Esophagus (tissue), 2 donors: ENCODE measurements at regions not wholly inside any gene's neighbourhood (a gene's known extent, or its start where the extent isn't known, plus 50 kb on each side); places are given as distances from the start of the nearest gene placed in this dataset.

Experiments
- H3K27ac ChIP-seq, 2 donors: one replicate each; pipeline ENCODE4 v1.5.1; 2013; ENCODE audit warnings: low read depth in 2 of 2, mild to moderate bottlenecking in 2 of 2, inconsistent platforms in 1 of 2, low read length in 1 of 2, moderate library complexity in 1 of 2
- H3K27me3 ChIP-seq, 2 donors: one replicate each; pipeline ENCODE4 v1.6.1; 2013; ENCODE audit warnings: low read length in 2 of 2, control low read depth in 1 of 2, mild to moderate bottlenecking in 1 of 2; ENCODE audit not compliant: insufficient read depth in 2 of 2, control insufficient read depth in 1 of 2
- H3K36me3 ChIP-seq, 2 donors: one replicate each; pipeline ENCODE4 v1.6.1; 2013; ENCODE audit warnings: low read length in 1 of 2; ENCODE audit not compliant: control insufficient read depth in 2 of 2, insufficient read depth in 2 of 2
- H3K4me1 ChIP-seq, 2 donors: one replicate each; pipeline ENCODE4 v1.6.1; 2013; ENCODE audit warnings: low read length in 1 of 2; ENCODE audit not compliant: control insufficient read depth in 2 of 2, insufficient read depth in 2 of 2
- H3K4me3 ChIP-seq, 2 donors: one replicate each; pipeline ENCODE4 v1.5.1; 2013; ENCODE audit warnings: low read length in 2 of 2, mild to moderate bottlenecking in 2 of 2, low read depth in 1 of 2, moderate library complexity in 1 of 2
- H3K9me3 ChIP-seq, 2 donors: one replicate each; pipeline ENCODE4 v1.6.1; 2013; ENCODE audit warnings: mild to moderate bottlenecking in 2 of 2, low read depth in 1 of 2, low read length in 1 of 2, moderate library complexity in 1 of 2; ENCODE audit not compliant: control insufficient read depth in 2 of 2, insufficient read depth in 1 of 2
- WGBS, 2 donors: extraction: QIAGEN DNeasy Blood & Tissue Kit; methylation state at CpG; one replicate each; pipeline ENCODE4 v1.1.7; 2013; 5-methylcytosine and 5-hydroxymethylcytosine counted together
- donor health status: healthy with polysubstance abuse.
- donor health status: Bipolar disorder and iron deficiency.

GRCh38 chr6:133171989-133172604 lies 69.1 kb upstream of the EYA4 start:
- Histone ChIP-seq H3K4me1 (no peaks in the 10 kb centered on the region), H3K4me3 (no peak overlapping the region), H3K27me3 (no peaks in the 10 kb centered on the region), H3K36me3 (no peaks in the 10 kb centered on the region), H3K27ac (no peak overlapping the region), H3K9me3 (peaks cover 7 to 9% of the 10 kb centered on the region in 2 donors)
- WGBS, 2 donors: 75 to 91% methylated on average over 3 of the region's 3 CpGs

GRCh38 chr6:133173276-133173675 lies 67.9 kb upstream of the EYA4 start:
- Histone ChIP-seq H3K4me1 (no peaks in the 10 kb centered on the region), H3K9me3 (peaks cover 7 to 9% of the 10 kb centered on the region in 2 donors), H3K27me3 (no peaks in the 10 kb centered on the region), H3K36me3 (no peaks in the 10 kb centered on the region), H3K27ac (no peak overlapping the region), H3K4me3 (no peak overlapping the region)
- WGBS, 2 donors: 76 to 78% methylated on average over 4 of the region's 4 CpGs

DNA sequence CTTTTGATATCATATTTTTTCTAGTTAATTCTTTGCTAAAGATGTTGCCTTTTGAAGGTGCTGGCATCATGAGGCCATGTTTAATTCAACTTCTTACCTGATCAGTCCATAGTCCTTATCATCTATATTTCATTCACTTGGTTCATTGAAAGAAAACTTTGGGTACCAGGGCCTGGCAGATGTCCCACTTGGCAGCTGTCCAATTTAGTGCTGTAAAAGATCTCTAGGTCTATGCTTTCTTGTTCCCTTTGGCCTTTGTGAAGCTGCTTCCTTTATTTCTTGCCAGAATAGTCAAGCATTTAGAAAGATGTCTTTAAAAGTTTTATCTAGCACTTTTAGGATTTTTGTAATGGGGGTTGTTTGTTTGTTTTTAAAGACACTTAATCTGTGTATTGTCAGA lies 61.7 kb upstream of the EYA4 start:
- Histone ChIP-seq H3K27me3 (no peaks in the 10 kb centered on the region), H3K4me3 (no peak overlapping the region), H3K9me3 (no peaks in the 10 kb centered on the region), H3K27ac (no peak overlapping the region), H3K4me1 (no peaks in the 10 kb centered on the region), H3K36me3 (no peaks in the 10 kb centered on the region)

DNA sequence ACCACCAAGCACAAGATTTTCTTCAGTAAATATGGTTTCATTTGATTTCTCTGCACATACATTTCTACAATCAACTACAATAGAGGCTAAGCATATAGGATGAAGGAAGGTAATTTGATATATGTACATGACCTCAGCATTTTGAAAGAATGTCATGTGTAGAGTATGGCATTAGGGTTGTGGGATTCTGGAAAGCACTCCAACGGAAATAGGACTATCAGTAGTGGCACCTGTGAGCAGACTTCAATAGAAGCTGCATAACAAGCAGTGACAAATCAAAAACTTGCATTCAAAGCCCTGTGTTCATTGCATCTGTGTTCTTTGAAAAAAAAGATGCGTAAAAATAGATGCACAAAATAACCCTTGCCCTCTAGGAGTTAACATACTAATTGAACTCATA lies 57.5 kb upstream of the EYA4 start:
- no peak overlapping the region for H3K4me3 ChIP-seq
- H3K9me3 ChIP-seq: no peaks in the 10 kb centered on the region
- no peaks in the 10 kb centered on the region for H3K27me3 ChIP-seq
- H3K4me1 ChIP-seq: no peaks in the 10 kb centered on the region
- WGBS, 2 donors: 65 to 76% methylated on average over 2 of the region's 2 CpGs
- no peak overlapping the region for H3K27ac ChIP-seq
- H3K36me3 ChIP-seq: no peaks in the 10 kb centered on the region

- H3K4me1 ChIP-seq: no peaks in the 10 kb centered on the region
- no peak overlapping the region for H3K4me3 ChIP-seq
- H3K36me3 ChIP-seq: no peaks in the 10 kb centered on the region
- H3K27ac ChIP-seq: no peak overlapping the region
- no peaks in the 10 kb centered on the region for H3K9me3 ChIP-seq
- H3K27me3 ChIP-seq: no peaks in the 10 kb centered on the region
- WGBS, 2 donors: 27 to 30% methylated on average over 2 of the region's 2 CpGs
Observed at GRCh38 chr6:133184798-133185372, 56.3 kb upstream of the EYA4 start.

- Histone ChIP-seq H3K27me3 (no peaks in the 10 kb centered on the region), H3K9me3 (no peaks in the 10 kb centered on the region), H3K4me1 (no peaks in the 10 kb centered on the region), H3K27ac (no peak overlapping the region), H3K36me3 (no peaks in the 10 kb centered on the region), H3K4me3 (no peak overlapping the region)
- 77% methylated on average over 4 of the region's 4 CpGs for WGBS, 2 donors
Observed at GRCh38 chr6:133185731-133186130, 55.4 kb upstream of the EYA4 start.

DNA sequence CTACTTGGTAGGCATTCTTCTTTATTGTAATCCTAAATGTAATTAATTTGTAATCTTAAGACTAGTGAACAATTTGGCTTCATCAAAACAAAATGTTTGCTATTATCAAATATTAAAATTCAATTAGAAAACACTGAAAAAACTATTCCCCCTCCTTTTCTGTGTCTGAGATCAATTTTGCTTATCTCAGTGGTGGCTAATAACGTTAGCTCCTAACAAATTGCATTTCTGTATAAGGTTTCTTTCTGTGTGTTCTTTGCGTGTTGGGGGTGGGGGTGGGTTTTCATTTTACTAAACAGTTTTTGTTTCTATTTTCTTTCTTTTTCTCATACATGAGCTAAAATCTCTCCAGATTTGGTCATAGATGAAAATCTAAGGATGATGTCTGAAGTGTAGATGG lies 54.0 kb upstream of the EYA4 start:
- 67 to 75% methylated on average over 2 of the region's 2 CpGs for WGBS, 2 donors
- Histone ChIP-seq H3K36me3 (no peaks in the 10 kb centered on the region), H3K27me3 (no peaks in the 10 kb centered on the region), H3K9me3 (no peaks in the 10 kb centered on the region), H3K4me3 (no peak overlapping the region), H3K4me1 (no peaks in the 10 kb centered on the region), H3K27ac (no peak overlapping the region)

DNA sequence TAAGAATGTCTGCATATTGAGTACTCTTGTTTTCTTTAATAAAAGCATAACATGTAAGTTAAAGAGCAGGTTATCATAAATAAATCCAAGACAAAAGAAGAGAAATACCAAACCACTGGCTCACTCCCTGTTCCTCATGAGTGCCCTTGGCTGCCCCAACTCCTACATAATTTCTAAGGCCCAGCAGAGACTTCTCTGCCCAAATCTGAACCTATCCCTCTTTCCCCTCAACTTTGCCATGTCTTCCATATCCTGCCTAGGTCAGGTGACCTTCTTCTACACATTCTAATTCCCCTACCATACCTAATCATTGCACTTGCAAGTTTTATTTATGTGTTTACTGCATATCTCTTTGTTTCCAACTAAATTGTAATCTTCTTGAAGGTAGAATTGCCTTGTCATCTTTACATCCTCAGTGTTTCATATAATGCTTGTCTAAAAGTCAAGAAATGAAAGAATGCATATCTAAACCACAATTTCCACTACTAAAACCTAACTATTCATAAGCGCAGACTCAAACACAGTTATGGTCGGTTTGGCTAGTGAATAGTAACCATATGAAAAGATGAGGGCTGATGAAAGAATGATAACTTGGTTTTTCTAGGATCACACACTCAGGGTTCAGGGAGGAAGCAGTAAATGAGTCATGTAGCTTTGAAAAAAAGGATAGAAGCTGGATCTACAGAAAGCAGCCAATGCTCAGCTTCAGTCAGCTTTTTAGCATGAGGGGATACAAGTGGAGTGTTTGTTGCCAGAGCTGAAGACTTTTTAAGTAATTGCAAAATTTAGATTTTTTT lies 53.3 kb upstream of the EYA4 start:
- Histone ChIP-seq H3K9me3 (no peaks in the 10 kb centered on the region), H3K4me1 (no peaks in the 10 kb centered on the region), H3K36me3 (no peaks in the 10 kb centered on the region), H3K27me3 (no peaks in the 10 kb centered on the region), H3K27ac (no peak overlapping the region), H3K4me3 (no peak overlapping the region)
- 86 to 87% methylated on average over 2 of the region's 2 CpGs for WGBS, 2 donors

DNA sequence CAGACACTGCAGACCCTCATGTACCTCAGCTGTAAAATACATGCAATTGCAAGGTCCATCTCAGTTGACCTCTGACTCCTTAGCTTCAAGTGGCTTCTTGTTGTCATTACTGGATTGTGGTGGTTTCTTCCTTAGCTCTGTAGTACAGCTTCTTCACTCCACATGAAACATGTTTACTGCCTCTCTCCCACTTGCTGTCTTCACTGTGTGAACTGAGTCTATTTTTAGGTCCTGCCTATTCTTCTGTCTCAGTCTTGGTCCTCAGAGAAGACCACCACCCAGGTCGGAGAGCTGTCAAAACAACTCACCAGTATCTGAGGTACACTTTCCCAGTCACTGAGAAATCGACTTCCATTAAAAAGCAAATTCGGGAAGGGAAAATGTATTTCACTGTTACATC lies 50.2 kb upstream of the EYA4 start:
- H3K27me3 ChIP-seq: no peaks in the 10 kb centered on the region
- no peaks in the 10 kb centered on the region for H3K36me3 ChIP-seq
- no peak overlapping the region for H3K4me3 ChIP-seq
- no peaks in the 10 kb centered on the region for H3K9me3 ChIP-seq
- H3K27ac ChIP-seq: no peak overlapping the region
- WGBS, 2 donors: 69 to 77% methylated on average over 3 of the region's 3 CpGs
- H3K4me1 ChIP-seq: no peaks in the 10 kb centered on the region

- 34 to 43% methylated on average over 2 of the region's 2 CpGs for WGBS, 2 donors
Observed at GRCh38 chr6:133191323-133191722, 49.8 kb upstream of the EYA4 start.

More at GRCh38 chr6:133191323-133191722, 49.8 kb upstream of the EYA4 start:
- Histone ChIP-seq H3K27ac (no peak overlapping the region), H3K27me3 (no peaks in the 10 kb centered on the region), H3K4me1 (no peaks in the 10 kb centered on the region), H3K36me3 (no peaks in the 10 kb centered on the region), H3K9me3 (no peaks in the 10 kb centered on the region), H3K4me3 (no peak overlapping the region)
